GM12878 (cell line): ENCODE measurements at regions not wholly inside any gene's neighbourhood (a gene's known extent, or its start where the extent isn't known, plus 50 kb on each side); places are given as distances from the start of the nearest gene placed in this dataset.

ENCODE experiments used
- ATAC-seq: fragments of 200-7000 bp; cut with Tn5 transposase; 3 replicates; pipeline ENCODE4 v1.9.1; 2020; ENCODE audit warnings: mild to moderate bottlenecking, moderate library complexity
- BruUV-seq: library from RNA; stranded (reverse); fragments of 400-500 nt; replicated peaks from 2 replicates; lab custom pipeline; 2021; lab: Mats Ljungman, UMichigan
- CTCF ChIA-PET: fragments of 300-600 bp; sonication (Branson Sonifier 250); formaldehyde crosslinking; extraction: SDS; loops from one replicate; lab custom pipeline; 2021; ENCODE audit warnings: inconsistent platforms; lab: Yijun Ruan, JAX
- POLR2A ChIA-PET: fragments of 350-600 bp; formaldehyde crosslinking; extraction: SDS; loops from one replicate; lab custom pipeline; 2021; ENCODE audit warnings: inconsistent platforms; lab: Charles Lee
- RAD21 ChIA-PET: fragments of 300-600 bp; sonication (Branson Sonifier 250); formaldehyde crosslinking; loops from one replicate; lab custom pipeline; 2023; ENCODE audit warnings: antibody characterized with exemption; ENCODE audit not compliant: unreplicated experiment; lab: Charles Lee
- SMC1A ChIA-PET: fragments of 300-600 bp; sonication (Branson Sonifier 250); formaldehyde crosslinking; loops from one replicate; lab custom pipeline; 2023; ENCODE audit not compliant: unreplicated experiment, uncharacterized antibody; lab: Charles Lee
- DNase-seq: peaks from one replicate; pipeline ENCODE4 v3.0.0-alpha.2; 2011; ENCODE audit warnings: low read depth, low spot score
- FAIRE-seq: peaks from 3 replicates; lab custom pipeline; 2011; peaks lifted over from hg19 to GRCh38; lab: Jason Lieb, UNC
- H2AFZ ChIP-seq: 2 replicates; pipeline ENCODE4 v1.6.0; 2011; ENCODE audit warnings: low read depth, low read length, control low read depth; ENCODE audit not compliant: control insufficient read depth
- H3K27ac ChIP-seq: 2 replicates; pipeline ENCODE4 v1.5.1; 2011; ENCODE audit warnings: control low read depth; ENCODE audit not compliant: control insufficient read depth, insufficient read depth
- H3K27me3 ChIP-seq, 2 experiments: replicated peaks in 1 of 2; 2 replicates each; pipeline versions ENCODE4 v1.6.0 to v1.6.1; 2011; ENCODE audit warnings: low read length in 1 of 2; ENCODE audit not compliant: control insufficient read depth in 2 of 2, insufficient read depth in 2 of 2
- H3K36me3 ChIP-seq, 2 experiments: 2 replicates each; pipeline ENCODE4 v1.5.1; 2011; ENCODE audit warnings: low read length in 1 of 2; ENCODE audit not compliant: control insufficient read depth in 2 of 2, insufficient read depth in 2 of 2
- H3K4me1 ChIP-seq: 2 replicates; pipeline ENCODE4 v1.6.1; 2011; ENCODE audit warnings: mild to moderate bottlenecking, low read length, moderate library complexity, mixed read lengths; ENCODE audit not compliant: control insufficient read depth, insufficient read depth
- H3K4me2 ChIP-seq: 2 replicates; pipeline ENCODE4 v1.6.0; 2011; ENCODE audit warnings: control low read depth; ENCODE audit not compliant: control insufficient read depth, insufficient read depth
- H3K4me3 ChIP-seq: fragments of 200-600 bp; sonication (generic); 2 replicates; pipeline ENCODE4 v1.5.1; 2016
- H3K79me2 ChIP-seq: 2 replicates; pipeline ENCODE4 v1.6.0; 2011; ENCODE audit warnings: low read length; ENCODE audit not compliant: control insufficient read depth, insufficient read depth
- H3K9ac ChIP-seq: 2 replicates; pipeline ENCODE4 v1.8.0; 2011; ENCODE audit warnings: low read length, control low read depth, mixed read lengths; ENCODE audit not compliant: control insufficient read depth, insufficient read depth
- H3K9me3 ChIP-seq: replicated peaks from 3 replicates; pipeline ENCODE4 v1.5.1; 2011; ENCODE audit warnings: mild to moderate bottlenecking, low read length; ENCODE audit not compliant: control insufficient read depth, insufficient read depth
- H4K20me1 ChIP-seq: 2 replicates; pipeline ENCODE4 v1.6.0; 2011; ENCODE audit not compliant: control insufficient read depth, insufficient read depth
- CTCF ChIP-seq, 3 experiments: IDR thresholded peaks in 2 of 3; conservative IDR thresholded peaks in 1 of 3; 2 replicates each; pipeline ENCODE4 v1.5.1; 2011; ENCODE audit warnings: low read depth in 3 of 3, low read length in 3 of 3, mild to moderate bottlenecking in 3 of 3, control low read depth in 2 of 3, moderate library complexity in 2 of 3, inconsistent platforms in 1 of 3, mixed read lengths in 1 of 3; ENCODE audit not compliant: control insufficient read depth in 2 of 3, insufficient read depth in 1 of 3; ENCODE audit errors: extremely low read depth in 1 of 3
- FOXM1 ChIP-seq: IDR thresholded peaks from 2 replicates; pipeline ENCODE4 v1.6.1; 2012; ENCODE audit warnings: low read depth, mild to moderate bottlenecking, inconsistent platforms, low read length, moderate library complexity
- IRF4 ChIP-seq: IDR thresholded peaks from 2 replicates; pipeline ENCODE4 v1.6.1; 2011; ENCODE audit warnings: low read depth, low read length
- IRF5 ChIP-seq: fragments of 450-650 bp; IDR thresholded peaks from 2 replicates; pipeline ENCODE4 v1.6.1; 2017; ENCODE audit warnings: borderline replicate concordance
- KAT2A ChIP-seq: conservative IDR thresholded peaks from 2 replicates; pipeline ENCODE4 v1.6.1; 2011; ENCODE audit warnings: low read depth, low read length; ENCODE audit not compliant: control insufficient read depth
- NR2C2 ChIP-seq: IDR thresholded peaks from 2 replicates; pipeline ENCODE4 v1.6.1; 2011; ENCODE audit warnings: borderline replicate concordance, low read depth; ENCODE audit not compliant: control insufficient read depth, insufficient read length
- PML ChIP-seq: IDR thresholded peaks from 2 replicates; pipeline ENCODE4 v1.6.1; 2012; ENCODE audit warnings: low read length, inconsistent platforms
- SREBF2 ChIP-seq: IDR thresholded peaks from 2 replicates; pipeline ENCODE4 v1.6.1; 2012; ENCODE audit warnings: mild to moderate bottlenecking, low read length
- WGBS: methylation state at CpG from one replicate; pipeline ENCODE4 v1.1.6; 2016; ENCODE audit warnings: low lambda C conversion rate; ENCODE audit not compliant: insufficient replicate concordance, insufficient coverage; ENCODE audit errors: missing lambda C conversion rate; 5-methylcytosine and 5-hydroxymethylcytosine counted together
- in situ Hi-C: fragments of 300-500 bp; cut with MboI; formaldehyde crosslinking; loops from 9 replicates; pipeline ENCODE4 v1.14.3; 2018; ENCODE audit warnings: mixed read lengths
- intact Hi-C: fragments of 100-400 bp; cut with micrococcal nuclease; formaldehyde crosslinking; loops from one replicate; pipeline ENCODE4 v1.14.2; 2022; ENCODE audit not compliant: unreplicated experiment

- WGBS = 13% methylated on average over 4 of the region's 4 CpGs
- ChIA-PET SMC1A (no interaction called here), POLR2A (no interaction called here), RAD21 (no interaction called here), CTCF (no interaction called here)
- H2AFZ ChIP-seq = no peak overlapping the region
- in situ Hi-C loops (no loop called here), intact Hi-C loops (no loop called here)
- H4K20me1 ChIP-seq = no peaks in the 10 kb centered on the region
- no peak overlapping the region for H3K27ac ChIP-seq
- ATAC-seq = no peak
- no peak for TF ChIP-seq SREBF2
- TF ChIP-seq IRF4 = no peak
- no peak for TF ChIP-seq NR2C2
- TF ChIP-seq CTCF (IDR thresholded peaks at IDR 0.05 in 2 of 3, conservative IDR thresholded peaks at IDR 0.05 in 1 of 3; ENCODE audit: control insufficient read depth in 2 of 3, extremely low read depth in 1 of 3, insufficient read depth in 1 of 3, low read depth in 3 of 3, low read length in 3 of 3) = no peak
- no peak for TF ChIP-seq FOXM1
- TF ChIP-seq KAT2A = no peak
- no peak for TF ChIP-seq PML
- no peak for TF ChIP-seq IRF5
- no peaks in the 10 kb centered on the region for H3K79me2 ChIP-seq
- FAIRE-seq = no peak
- H3K4me2 ChIP-seq = no peak overlapping the region
- H3K9me3 ChIP-seq = no peaks in the 10 kb centered on the region
- no peak overlapping the region for H3K9ac ChIP-seq
- no peaks in the 10 kb centered on the region for H3K36me3 ChIP-seq
- H3K4me3 ChIP-seq = no peak overlapping the region
- H3K4me1 ChIP-seq = no peaks in the 10 kb centered on the region
- no peak for DNase-seq
- BruUV-seq = no TSS peak
- H3K27me3 ChIP-seq = no peaks in the 10 kb centered on the region; a peak in 2 of 4 replicates
Observed at GRCh38 chr2:128565441-128565840, 246.8 kb upstream of the HS6ST1 start.
